Femur (tissue), 1 donor: ENCODE measurements at regions not wholly inside any gene's neighbourhood (a gene's known extent, or its start where the extent isn't known, plus 50 kb on each side); places are given as distances from the start of the nearest gene placed in this dataset.

Experiments used
- DNase-seq: peaks from one replicate; pipeline ENCODE4 v3.0.0-alpha.2; 2017

DNA sequence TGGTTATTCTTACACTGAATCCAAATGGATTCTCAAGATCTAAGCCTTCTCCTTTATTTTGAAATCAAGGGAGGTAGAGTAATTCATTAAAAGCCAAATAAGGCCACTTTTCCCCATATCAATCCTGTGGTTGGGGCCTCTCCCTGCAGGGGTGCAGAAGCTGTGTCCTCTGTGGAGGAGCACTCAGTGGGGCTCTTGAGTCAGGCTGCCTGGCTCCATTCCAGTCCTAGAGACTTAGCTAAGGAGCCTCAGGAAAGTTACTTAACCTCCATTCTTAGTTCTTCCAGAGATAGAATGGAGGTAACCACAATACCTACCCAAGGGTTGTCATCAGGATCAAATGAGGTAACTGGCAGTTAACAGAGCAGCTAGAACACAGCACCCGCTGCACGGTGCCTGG lies 564.3 kb downstream of the CMPK2 start:
- DNase-seq: no peak

DNA sequence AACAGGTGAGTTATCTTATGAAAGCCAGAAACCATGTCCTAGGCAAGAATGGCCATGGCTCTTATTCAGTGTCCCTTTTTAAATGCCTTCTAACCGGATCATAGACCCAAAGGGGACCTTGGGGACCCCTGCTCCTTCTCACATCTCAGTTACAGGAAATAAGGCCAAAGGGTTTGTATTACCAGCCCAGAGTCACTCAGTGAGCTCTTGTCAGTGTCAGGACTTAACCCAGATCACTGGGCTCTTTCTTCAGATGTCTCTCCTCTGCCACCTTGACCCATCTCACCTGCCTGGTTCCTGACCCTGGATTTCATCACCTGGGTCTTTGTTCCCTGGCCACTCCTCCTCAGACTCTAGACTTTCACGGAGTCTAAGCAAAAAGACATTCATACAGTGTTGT lies 556.7 kb downstream of the CMPK2 start:
- no peak for DNase-seq

DNA sequence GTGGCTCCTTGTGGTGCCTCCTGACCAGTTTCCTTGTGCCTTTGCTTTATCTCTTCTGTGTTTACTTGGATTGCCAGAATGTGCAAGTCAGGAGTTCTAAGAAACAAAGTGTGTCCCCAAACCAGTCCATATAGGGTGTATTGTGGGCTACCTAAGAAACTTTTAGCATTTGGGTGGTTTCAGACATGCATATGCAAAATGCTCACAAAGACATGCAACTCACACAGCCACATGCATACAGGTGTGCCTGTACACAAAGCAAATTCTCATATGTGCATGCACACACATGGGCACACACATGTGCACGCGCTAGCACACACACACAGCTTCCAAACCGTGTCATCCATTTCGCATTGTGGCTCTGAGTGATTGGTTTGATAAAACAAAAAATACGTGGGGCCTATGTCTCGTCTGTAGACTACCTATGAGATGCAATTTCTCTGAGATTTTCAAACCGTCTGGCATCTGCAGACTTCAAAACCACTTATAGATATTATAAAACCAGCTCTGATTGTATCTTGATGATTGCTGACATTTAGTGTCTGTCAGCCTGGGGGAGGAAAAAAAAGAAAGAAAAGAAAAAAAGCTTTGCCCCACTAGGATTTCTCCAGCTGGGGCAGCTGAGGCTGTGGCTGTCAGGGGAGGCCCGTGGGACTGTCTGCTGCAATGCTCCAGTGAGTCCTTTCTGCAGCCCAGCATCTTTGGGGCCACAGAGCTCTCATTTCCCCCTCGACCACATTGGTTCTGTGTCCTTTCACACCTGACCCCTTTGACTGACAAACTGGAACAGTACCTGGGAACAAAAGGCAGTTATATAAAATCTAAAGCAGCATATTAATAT lies 556.1 kb downstream of the CMPK2 start:
- DNase-seq: no peak

DNA sequence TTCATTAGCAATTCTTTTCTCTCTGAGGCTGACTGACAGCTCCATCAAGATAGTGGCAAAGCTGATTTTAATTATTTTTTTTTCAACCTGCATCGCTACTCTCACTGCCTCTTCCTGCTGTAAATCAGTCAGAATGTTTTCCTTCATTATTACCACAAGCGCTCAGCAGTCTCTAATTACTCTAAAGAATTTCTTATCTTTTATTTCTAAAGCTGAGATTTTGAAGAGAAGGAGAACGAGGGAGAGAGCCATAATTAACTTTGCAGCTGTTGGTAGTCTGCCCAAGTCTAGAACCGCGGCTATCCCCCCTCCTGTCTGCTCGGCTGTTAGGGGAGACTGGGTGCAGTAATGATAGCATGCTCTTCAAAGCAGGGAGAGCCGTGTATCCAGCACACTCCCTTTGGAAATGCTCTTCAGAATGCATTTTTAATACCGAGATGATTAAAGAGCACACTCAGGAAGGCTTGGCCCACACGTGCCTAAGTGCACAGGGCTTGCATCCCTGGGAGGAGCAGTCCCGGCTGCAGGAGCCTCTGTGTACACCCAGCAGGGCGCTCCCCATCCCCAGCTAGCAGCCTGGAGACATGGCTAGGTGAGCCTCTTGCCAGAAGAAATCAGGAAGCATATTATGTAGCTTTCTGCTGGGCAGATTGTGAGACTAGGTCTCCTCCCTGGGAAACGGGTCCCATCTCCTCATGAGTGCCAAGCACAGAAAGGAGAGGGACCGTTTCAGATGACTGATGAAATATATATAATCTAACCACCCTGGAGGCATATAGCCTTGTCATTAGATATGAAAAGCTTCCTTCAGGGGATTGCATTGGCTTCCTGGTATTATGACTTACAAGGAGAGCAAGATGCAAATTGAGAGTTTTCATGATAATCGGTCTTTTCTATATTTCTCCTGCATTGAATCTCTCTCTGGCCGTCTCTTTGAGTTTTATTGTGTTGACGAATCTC lies 555.2 kb downstream of the CMPK2 start:
- peak; percentile 24 for DNase-seq

DNA sequence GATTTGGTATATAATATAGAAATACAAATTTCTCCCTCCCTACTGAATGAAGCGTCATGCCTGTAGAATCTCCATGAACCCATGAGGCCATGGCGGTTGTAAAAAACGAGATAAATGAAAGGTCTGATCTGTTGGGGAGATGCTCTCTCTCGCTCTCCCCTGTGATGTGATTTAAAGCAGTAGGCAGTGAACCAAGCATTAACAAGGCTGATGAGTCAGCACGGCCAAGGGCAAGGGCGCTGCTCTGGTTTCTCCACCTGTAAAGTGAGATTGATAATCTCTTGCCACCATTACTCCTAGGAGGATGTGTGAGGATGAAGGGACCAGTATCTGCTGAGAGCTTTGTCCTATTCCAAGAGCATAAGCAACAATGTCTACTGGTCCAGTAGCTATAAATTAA lies 553.3 kb downstream of the CMPK2 start:
- no peak for DNase-seq

DNA sequence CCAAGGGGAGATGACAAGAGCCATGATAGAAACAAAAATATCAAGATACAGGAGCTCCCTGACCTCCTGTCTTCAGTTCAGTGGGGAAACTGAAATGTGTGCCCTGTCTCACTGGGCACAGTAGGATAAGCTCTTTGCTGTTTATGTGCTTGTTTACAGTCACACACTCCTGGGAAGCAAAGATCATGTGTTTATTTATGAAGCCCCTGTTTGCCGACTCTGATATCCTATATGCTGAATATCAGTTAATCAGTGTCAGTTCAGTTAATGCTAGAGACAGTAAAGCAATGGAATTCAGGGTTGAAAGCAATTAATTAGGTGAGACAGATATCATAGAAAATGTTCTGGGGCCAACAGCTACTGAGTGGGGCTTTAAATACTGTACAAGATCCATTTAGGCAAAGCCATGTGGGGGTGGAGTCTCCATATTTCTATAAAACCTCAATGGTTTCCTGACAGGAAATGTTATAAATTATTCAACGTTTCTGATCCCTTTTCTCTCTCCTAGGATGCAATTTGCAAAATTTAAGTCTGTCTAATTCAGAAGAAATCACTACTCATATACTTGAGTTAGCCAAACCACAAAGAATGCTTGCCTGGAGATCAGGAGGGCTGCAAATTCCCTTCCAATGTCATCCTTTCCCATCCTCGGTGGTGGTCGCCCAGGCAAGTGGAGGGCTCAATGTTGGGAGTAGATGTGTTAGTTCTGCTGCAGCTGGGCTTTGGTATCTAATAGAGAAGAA lies 551.3 kb downstream of the CMPK2 start:
- no peak for DNase-seq

DNA sequence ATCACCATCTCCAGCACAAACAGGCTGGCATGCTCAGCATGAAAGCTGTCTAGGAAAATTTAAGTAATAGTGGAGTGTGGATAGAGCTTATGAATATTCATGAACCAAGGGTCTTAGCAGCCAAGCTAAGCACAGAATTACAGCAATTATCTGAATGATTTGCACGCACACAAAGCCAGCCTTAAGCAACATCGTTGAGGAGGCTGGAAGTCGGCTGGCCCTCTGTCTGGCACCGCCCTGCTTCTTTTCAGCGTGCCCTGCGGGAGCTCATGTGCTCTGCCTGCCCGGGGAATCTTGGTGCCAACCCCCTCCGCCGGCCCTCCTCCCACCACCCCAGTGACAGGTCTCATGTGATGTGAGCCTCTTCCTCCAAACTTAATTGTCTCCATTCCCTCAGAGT lies 540.1 kb downstream of the CMPK2 start:
- DNase-seq: no peak

DNA sequence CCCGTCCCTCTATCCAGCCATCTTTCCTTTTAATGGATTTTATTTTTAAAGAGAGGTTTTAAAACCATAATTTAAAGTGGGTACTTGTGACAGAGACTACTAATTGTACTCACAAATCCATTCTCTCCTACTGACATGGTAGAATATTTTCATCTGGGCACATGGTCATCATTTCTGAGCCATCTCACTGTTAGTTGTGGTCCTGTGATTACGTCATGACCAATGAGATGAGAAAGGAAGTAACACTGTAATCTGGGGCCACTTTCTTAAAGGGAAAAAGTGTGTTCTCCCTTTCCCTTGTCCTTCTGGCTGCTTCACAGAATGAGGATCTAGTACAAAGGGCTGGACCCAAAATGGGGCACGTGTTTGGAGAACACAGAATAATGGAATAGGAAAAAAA lies 538.7 kb downstream of the CMPK2 start:
- DNase-seq: no peak

DNA sequence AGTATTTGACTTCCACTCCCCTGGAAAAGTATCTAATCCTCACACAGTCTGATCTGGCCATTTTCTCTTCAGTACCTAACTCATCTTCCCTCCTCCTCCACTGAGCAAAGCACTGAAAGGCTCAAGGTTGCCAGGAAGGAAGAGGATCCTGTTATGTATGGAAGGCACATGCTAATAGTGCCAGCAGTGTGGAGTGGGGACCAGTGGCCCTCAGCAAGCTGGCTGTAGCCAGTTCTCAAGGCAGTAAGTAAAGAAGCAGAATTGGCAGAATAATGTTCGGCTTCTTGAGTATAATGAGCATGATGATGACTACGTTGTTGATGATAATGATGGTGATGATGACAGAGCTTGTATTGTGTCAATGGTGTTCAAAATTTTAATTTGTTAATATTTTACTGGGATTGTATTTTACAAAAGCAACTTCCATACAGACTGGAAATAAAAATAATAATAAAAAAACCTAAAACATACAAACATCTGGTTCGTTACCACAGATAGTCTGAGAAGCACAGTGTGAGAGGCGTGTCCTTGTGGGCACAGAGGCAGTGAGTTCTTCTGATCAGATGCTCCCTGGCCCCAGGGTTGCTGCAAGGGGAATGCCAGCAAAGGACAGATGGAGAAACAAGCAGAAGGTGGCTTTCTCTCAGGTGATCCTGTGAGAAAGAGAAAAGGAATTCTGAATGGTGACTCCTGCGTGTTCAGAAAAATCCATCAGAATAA lies 528.8 kb downstream of the CMPK2 start:
- DNase-seq: no peak

DNA sequence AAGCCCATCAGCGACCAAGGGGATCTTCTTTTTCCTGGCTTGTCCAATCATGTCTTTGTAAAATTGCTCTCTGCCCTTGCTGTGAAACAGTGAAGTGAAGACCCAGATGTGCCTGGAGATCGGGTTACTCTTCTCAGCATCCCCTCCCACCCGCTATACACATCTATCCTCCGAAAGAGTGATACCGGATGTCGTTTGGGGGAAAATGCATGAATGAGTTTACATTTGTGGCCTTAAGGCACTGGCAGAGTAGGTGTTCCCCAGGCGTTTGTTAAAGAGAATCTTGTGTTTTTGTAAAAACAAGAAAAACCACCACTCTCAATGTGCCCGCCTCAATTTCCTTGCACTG lies 528.3 kb downstream of the CMPK2 start:
- no peak for DNase-seq

DNA sequence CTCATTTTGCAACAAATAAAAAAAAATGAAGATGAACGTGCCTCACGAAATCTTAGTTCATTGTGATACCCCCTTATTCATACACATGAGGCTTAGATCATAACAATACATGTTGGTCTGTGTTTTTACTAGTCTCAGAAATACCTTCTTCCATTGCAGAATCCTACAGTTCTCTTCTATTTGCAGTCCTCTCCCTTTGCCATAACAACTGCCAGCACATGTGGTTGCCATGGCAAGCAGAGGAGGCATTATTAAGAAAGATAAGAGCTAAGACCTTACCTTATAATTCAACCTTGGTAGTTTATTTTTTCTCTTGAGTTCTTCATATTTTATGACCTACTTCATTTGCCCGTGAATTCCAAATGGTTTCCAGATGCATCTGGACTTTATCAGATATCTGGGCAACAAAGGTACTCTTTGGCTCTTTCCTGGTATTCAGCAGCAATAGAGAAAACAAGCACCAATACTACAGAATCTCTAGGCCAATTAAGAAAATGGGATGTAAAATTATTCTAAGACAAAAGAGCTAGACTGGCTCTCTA lies 524.0 kb downstream of the CMPK2 start:
- DNase-seq: no peak

DNA sequence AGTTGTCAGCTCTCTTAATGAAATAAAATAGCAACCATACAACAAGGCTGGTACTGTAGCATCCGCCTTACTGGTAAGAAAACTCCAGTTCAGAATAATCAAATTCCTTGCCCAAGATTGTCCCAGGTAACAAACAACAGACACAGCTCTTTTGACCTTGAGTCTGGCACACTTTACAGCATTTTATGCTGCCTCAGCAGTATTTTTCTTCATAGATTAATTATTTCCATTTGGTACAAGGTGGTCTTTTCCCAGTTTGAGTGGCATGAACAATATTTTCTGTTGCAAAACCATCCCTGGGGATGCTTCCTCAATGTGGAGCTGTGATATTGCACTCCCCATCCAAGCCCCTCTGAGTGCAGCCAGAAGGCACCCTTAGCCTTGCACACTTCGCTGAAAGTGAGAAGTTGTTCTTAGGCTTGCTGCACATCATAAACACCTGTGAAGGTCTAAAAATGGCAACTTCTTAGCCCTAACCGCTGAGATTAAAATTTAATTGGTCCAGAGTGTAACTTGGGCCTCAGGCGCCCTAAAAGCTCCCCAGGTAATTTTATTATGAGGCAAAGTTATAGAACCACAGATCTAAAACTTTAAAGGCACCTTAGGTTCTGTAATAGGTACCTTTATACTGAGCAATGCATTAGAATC lies 523.3 kb downstream of the CMPK2 start:
- no peak for DNase-seq

DNA sequence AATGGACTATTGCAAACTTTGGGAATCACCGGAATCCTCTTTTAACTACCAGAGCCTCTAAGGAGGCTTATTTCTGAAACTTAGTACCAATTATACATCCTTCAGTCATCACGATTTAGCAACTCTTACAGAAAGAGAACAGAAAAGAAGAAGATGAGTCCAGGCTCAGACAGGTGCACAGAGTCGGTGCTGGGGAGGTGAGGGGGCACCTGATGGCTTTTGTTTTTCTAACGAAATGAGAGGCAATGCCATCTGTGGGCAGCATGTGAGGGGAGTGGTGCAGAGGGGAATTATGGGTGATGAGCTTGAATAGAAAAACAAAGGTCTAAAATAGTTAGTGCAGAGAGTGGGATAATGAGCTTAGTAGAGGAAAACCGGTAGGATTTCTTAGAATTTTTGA lies 522.6 kb downstream of the CMPK2 start:
- DNase-seq: no peak

DNA sequence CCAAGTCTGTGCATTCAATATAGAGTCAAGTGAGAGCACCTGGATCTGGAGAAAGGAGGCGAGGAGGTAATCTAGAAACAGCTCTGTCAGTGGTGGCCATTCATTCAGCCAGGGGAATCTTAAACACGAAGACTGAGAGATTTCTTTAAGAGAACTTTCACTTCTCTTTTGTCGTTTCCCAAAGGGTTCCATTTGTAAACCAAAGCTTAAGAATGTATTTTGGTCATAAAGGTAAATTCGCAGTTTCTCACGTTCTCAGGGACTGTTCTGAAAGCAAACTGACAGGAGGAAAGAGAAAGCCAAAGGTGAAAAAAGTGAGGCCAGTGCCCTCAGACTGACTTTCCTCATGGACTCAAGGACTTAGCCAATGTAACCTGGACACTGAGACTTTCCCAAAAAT lies 513.5 kb downstream of the CMPK2 start:
- DNase-seq: no peak

DNA sequence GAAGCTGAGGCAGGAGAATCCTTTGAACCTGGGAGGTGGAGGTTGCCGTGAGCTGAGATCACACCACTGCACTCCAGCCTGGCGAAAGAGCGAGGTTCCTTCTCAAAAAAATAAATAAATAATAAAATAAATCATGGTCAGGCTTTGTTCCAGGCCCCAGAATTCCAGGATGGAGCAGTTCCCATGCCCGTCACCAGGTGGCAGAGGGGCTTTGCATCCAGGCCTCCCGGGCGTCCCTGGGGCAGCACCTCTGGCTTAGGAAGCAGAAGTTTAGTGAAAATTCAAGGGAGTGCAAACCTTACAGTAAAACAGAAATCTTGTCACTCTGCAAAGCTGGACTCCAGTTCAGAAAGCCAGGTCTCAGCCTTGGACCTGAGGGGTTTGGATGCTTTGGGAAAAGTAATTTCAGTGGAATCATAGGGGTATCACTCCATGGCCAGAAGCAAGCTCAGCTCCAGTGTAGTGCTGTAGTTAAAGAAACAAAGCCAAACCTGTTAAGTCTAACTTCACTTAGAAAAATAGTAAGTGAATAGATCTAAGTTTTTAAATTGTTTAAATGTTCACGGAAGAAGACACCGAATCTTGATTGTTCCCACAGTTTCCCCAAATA lies 512.7 kb downstream of the CMPK2 start:
- peak; percentile 50 for DNase-seq

DNA sequence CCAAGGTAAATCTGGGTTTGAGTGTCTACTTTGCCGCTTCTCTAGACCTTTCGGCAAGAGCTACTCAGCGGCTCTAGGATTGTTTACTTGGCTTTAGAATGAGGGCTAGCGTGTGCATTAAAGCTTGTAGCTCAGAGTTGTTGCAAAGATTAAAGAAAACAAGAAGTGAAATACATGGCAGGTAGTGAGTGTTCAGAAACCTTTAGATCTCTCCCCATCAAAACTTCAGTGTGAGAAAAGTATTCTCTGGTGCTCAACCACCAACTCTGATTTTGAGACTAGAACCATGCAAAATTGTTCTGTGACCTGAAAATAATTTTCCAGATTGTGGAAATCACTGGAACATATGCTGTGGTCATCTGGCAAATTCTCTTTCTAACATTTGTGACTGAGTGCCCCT lies 512.0 kb downstream of the CMPK2 start:
- DNase-seq: no peak

DNA sequence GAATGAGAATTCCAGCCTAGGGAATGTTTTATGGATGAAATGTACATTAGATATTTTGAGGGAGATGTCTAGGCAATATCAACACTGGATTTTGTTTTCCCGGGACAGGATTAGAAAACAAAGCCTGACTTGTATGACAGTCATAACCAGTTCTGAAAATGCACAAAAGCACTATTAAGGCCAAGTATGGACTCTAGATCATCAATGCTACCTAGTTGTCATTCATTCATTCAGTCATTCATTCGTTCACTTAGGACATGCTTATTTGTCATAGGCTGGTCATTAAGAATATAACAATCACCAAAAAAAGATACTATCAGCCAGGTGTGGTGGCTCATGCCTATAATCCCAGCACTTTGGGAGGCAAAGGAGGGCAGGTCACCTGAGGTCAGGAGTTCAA lies 511.2 kb downstream of the CMPK2 start:
- DNase-seq: no peak

DNA sequence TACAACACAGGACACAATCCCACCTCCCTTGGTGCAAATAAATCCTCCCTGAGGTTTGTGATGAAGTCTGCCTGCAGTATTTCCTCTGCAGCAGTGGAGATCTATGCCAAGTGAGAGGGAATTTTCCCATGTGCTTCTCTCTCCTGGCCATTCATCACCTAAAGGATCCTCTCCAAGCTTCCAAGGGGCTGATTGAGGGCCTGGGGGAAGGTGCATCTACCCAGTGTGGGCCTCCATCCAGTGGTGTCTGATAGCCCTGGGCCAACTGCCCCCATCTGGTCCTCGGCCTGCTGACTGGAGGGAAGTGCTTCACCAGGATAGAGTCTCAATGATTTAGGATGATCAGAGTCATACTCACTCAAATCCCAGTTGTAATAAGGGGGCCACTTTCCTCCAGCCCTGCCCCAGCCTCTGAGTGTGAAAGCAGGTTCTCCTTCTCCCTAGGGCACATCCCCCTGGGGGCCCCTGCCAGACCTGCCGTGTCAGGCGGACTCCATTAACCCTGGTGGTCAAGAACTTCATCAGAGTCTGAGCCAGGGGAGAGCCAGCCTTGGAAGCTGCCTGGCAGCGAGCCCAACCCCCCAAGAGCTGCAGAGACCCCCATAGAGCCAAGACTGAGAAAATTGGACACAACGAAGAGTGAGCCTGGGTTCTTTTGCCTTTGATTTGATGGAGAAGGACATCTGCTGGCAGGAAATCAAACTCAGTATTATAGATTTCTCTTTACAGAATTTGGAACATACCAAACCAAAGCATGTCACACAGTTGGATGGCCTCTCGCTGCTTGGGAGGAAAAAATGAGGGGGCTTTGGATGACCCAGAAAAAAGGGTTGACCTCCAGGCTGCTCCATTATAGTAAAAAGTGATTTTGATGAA lies 509.6 kb downstream of the CMPK2 start:
- no peak for DNase-seq

DNA sequence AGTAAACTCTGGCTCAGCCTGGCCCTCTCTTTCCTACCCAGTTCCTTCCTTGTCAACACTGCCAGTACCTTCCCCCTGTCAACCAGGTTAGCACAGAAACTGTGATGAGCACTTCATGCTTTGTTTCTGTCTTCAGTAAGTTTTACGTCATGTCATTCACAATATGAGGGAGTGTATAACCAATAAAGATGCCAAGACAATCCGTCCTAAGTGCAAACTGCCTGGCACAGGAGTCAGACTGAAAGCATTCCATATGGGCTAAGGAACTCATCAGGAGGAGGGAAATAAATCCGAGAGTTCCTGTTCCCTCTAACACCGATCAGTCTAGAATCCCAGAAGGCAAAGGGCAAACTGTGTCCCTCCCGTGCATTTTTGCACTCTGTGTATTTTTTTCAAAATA lies 507.2 kb downstream of the CMPK2 start:
- no peak for DNase-seq

DNA sequence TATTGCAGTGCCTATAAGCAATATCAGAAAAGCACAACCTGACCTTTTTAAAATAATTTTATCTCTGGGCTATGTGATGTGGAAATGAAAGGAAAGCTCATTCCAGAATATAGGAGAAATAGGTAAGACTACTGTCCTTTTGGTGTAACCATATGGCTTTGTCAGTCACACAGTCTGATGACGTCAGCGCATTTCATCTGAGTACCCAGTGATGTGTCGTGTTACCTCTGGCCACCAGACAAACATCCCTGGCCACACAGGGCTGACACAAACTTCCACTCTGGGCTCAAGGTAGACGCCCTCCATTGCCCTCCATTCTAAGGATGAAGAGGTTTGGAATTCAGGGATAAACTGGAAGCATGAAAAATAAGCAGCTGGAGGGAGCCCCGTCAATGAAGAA lies 506.7 kb downstream of the CMPK2 start:
- no peak for DNase-seq
